Suprapubic skin (tissue), 4 donors: ENCODE measurements at regions not wholly inside any gene's neighbourhood (a gene's known extent, or its start where the extent isn't known, plus 50 kb on each side); places are given as distances from the start of the nearest gene placed in this dataset.

Experiments
- DNase-seq, 2 donors: peaks; one replicate each; pipeline ENCODE4 v3.0.0-alpha.2; 2019; ENCODE audit warnings: low spot score in 2 of 2
- H3K27ac ChIP-seq: fragments of 200-600 bp; sonication (generic); one replicate; pipeline ENCODE4 v1.5.1; 2019
- H3K27me3 ChIP-seq: fragments of 200-600 bp; sonication (generic); one replicate; pipeline ENCODE4 v1.5.1; 2019
- H3K36me3 ChIP-seq: fragments of 200-600 bp; sonication (generic); one replicate; pipeline ENCODE4 v1.5.1; 2019
- H3K4me1 ChIP-seq: fragments of 200-600 bp; sonication (generic); one replicate; pipeline ENCODE4 v1.5.1; 2019
- H3K4me3 ChIP-seq: fragments of 200-600 bp; sonication (generic); one replicate; pipeline ENCODE4 v1.5.1; 2019; ENCODE audit warnings: mild to moderate bottlenecking
- H3K9me3 ChIP-seq: fragments of 200-600 bp; sonication (generic); one replicate; pipeline ENCODE4 v1.5.1; 2019
- EP300 ChIP-seq: sonication (generic); formaldehyde crosslinking; IDR thresholded peaks from one replicate; pipeline ENCODE4 v1.6.1; 2017; ENCODE audit warnings: antibody characterized with exemption
- POLR2A ChIP-seq, 2 donors: fragments of 450-650 bp; IDR thresholded peaks; one replicate each; pipeline ENCODE4 v1.6.1; 2017; ENCODE audit warnings: antibody characterized with exemption in 2 of 2, mild to moderate bottlenecking in 2 of 2, moderate library complexity in 2 of 2
- POLR2AphosphoS5 ChIP-seq, 3 donors: sonication (generic); formaldehyde crosslinking; IDR thresholded peaks; one replicate each; pipeline ENCODE4 v1.6.1; 2017; ENCODE audit warnings: antibody characterized with exemption in 3 of 3
- WGBS: methylation state at CpG from one replicate; pipeline ENCODE4 v1.1.5; 2018; 5-methylcytosine and 5-hydroxymethylcytosine counted together
- TF ChIP-seq, protein P1 (sequence below), 2 donors: fragments of 200-600 bp in 1 of 2; fragments of 450-650 bp in 1 of 2; sonication (generic) in 1 of 2; IDR thresholded peaks; one replicate each; pipeline ENCODE4 v1.5.1; 2016 to 2019; ENCODE audit warnings: antibody characterized with exemption in 2 of 2, mild to moderate bottlenecking in 1 of 2, moderate library complexity in 1 of 2

DNA sequence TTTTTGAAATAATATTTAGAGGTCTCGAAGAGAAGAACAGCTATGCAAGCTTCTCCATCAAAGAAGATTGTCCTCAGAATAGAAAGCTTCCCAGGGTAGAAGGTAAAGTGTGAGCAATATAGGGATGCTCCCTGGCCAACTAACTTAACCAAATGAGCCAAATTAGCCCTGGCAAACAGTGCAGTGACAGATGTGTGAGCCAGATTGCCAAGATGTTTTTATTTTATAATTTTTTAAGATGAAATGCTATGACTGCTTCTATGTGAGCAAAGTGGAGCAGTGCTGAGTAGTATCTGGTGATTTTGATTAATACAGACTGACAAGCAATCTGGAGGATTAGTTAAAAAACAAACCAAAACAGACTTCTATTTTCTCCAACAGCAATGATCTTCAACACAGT lies 202.1 kb downstream of the NOVA1 start:
- Histone ChIP-seq H3K4me1 (peaks cover 5% of the 10 kb centered on the region), H3K27me3 (no peaks in the 10 kb centered on the region), H3K4me3 (no peak overlapping the region), H3K36me3 (no peaks in the 10 kb centered on the region), H3K9me3 (no peaks in the 10 kb centered on the region), H3K27ac (no peak overlapping the region)
- no peak for DNase-seq
- TF ChIP-seq EP300 (no peak), POLR2A (IDR thresholded peaks at IDR 0.05) (no peak), POLR2AphosphoS5 (IDR thresholded peaks at IDR 0.05) (no peak)
- TF ChIP-seq, protein P1, sequence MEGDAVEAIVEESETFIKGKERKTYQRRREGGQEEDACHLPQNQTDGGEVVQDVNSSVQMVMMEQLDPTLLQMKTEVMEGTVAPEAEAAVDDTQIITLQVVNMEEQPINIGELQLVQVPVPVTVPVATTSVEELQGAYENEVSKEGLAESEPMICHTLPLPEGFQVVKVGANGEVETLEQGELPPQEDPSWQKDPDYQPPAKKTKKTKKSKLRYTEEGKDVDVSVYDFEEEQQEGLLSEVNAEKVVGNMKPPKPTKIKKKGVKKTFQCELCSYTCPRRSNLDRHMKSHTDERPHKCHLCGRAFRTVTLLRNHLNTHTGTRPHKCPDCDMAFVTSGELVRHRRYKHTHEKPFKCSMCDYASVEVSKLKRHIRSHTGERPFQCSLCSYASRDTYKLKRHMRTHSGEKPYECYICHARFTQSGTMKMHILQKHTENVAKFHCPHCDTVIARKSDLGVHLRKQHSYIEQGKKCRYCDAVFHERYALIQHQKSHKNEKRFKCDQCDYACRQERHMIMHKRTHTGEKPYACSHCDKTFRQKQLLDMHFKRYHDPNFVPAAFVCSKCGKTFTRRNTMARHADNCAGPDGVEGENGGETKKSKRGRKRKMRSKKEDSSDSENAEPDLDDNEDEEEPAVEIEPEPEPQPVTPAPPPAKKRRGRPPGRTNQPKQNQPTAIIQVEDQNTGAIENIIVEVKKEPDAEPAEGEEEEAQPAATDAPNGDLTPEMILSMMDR (IDR thresholded peaks at IDR 0.05) = no peak
- WGBS = 43% methylated on average over 1 of the region's 1 CpG

DNA sequence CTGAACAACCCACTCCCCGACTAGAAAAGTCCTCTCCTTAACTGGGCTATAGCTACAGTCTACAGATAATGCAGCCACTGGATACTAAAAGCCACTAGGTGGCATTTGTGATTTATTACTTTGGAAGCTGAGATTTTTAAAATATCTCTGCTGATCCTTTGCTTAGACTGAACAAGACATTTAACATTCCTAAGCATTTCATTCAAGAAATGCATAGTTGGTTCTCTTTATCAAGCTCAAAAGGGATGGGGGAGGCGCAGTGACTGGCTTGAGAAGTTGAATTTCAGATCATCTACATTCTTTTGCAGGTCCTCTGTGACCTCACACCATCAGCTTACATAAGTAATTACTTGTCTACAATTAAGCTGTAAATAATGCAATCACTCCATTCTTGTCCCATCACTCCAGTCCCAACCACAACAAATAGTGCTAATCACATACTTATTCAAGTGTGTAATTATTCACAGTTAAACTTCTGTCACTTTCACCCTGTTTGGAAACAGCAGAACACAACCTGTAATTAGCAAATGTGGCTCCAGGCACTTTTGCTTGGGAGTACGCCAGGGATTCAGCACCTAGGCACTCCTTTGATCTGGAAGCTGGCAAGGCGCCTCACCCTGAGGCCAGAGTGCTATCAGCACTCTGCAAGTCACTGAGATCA lies 203.6 kb downstream of the NOVA1 start:
- no peak for TF ChIP-seq EP300
- no peak for TF ChIP-seq POLR2AphosphoS5 (IDR thresholded peaks at IDR 0.05)
- no peak for TF ChIP-seq POLR2A (IDR thresholded peaks at IDR 0.05)
- TF ChIP-seq, protein P1 (IDR thresholded peaks at IDR 0.05) = no peak
- 37% methylated on average over 4 of the region's 4 CpGs for WGBS
- Histone ChIP-seq H3K36me3 (no peaks in the 10 kb centered on the region), H3K27ac (no peak overlapping the region), H3K9me3 (no peaks in the 10 kb centered on the region), H3K4me1 (peaks cover 5% of the 10 kb centered on the region), H3K27me3 (no peaks in the 10 kb centered on the region), H3K4me3 (no peak overlapping the region)
- no peak for DNase-seq

DNA sequence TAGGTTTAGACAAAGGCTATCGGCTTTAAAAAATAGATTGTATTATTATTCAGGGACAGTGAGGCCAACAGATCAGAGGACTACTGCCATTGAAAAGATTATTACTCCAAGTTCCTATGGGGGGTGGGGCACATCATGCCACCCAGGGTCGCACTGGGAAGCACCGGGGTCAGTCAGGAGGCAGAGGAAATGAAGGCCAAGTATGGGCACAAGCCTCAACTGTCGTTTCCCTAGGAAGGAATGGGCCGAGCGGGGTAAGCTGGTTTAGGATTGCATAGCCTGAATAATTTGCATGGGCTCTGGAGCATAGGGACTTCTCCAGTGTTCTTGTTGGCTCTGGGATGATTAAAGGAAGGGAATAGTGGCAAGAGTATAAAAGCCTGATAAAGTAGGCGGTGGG lies 205.3 kb downstream of the NOVA1 start:
- H3K9me3 ChIP-seq = no peaks in the 10 kb centered on the region
- H3K27me3 ChIP-seq = no peaks in the 10 kb centered on the region
- 75% methylated on average over 7 of the region's 7 CpGs for WGBS
- H3K4me3 ChIP-seq = no peak overlapping the region
- H3K36me3 ChIP-seq = no peaks in the 10 kb centered on the region
- H3K4me1 ChIP-seq = peaks cover 5% of the 10 kb centered on the region
- DNase-seq = no peak
- TF ChIP-seq, protein P1 (IDR thresholded peaks at IDR 0.05) = no peak
- TF ChIP-seq EP300 = no peak
- TF ChIP-seq POLR2AphosphoS5 (IDR thresholded peaks at IDR 0.05) = no peak
- TF ChIP-seq POLR2A (IDR thresholded peaks at IDR 0.05) = no peak
- H3K27ac ChIP-seq = no peak overlapping the region

DNA sequence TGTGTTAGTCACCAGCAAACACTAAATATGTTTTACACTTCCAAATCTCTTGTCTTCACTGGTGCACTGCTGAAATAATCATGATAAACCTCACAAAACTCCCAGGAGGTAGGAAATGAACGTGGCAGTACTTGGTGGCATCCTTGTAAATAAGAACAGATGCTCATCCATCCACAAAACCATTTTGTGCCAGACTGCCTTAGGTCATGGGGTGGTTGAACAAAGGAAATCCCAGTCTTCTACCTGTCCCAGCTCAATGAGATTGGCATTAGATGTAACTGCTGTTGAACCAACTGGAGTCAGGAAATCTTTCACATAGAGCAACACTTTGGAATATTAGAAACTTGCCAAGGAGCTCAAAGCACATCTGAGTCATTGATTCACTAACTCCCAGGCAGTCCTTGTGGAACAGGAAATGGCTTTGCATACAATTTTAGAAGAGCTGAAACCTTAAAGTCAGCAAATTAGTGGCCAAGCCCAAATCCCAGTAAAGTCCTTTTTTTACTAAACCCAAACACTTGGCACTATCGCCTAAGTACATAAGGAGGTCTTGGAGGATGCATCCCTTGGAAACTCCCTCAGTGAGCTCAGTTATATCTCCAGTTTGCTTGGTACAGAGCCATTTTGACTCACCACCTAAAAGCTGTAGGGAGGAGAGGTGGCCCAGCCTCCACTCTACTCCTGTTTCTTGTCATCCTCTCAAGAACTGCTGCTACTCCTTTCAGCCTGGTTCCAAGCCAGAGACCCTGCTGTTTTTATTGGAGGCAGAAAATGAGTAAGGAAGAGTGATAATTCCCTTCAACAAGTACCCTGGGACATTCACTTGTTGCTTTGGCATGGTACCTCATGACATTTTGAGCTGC lies 208.0 kb downstream of the NOVA1 start:
- DNase-seq = no peak
- Histone ChIP-seq H3K4me3 (no peak overlapping the region), H3K9me3 (no peaks in the 10 kb centered on the region), H3K36me3 (no peaks in the 10 kb centered on the region), H3K4me1 (peaks cover 5% of the 10 kb centered on the region), H3K27ac (no peak overlapping the region), H3K27me3 (no peaks in the 10 kb centered on the region)
- 12% methylated on average over 2 of the region's 2 CpGs for WGBS
- TF ChIP-seq, protein P1 (IDR thresholded peaks at IDR 0.05) = no peak
- TF ChIP-seq POLR2AphosphoS5 (IDR thresholded peaks at IDR 0.05) = no peak
- TF ChIP-seq EP300 = no peak
- TF ChIP-seq POLR2A (IDR thresholded peaks at IDR 0.05) = no peak

DNA sequence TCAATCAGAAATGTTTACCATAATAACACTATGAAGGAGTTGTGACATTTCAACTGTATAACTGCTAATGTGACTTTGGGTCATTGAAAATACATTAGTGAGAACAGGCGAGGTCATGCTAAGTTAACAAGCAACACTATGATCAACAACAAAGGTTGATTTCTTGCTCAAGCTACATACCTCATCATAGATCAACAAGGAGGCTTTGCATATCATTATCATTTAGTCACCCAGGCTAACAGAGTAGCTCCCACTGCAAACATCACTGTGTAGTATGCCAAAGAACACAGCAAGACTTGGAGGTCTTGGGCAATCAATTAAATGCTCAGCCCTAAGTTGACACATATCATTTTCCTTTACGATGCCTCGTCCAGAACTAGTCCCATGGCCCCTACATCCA lies 212.5 kb downstream of the NOVA1 start:
- Histone ChIP-seq H3K27me3 (no peaks in the 10 kb centered on the region), H3K36me3 (no peaks in the 10 kb centered on the region), H3K4me3 (no peak overlapping the region), H3K9me3 (no peaks in the 10 kb centered on the region), H3K27ac (no peak overlapping the region), H3K4me1 (no peaks in the 10 kb centered on the region)
- DNase-seq = no peak
- WGBS = 89% methylated on average over 3 of the region's 3 CpGs
- no peak for TF ChIP-seq EP300
